DMS 273 (cell line): ENCODE measurements at regions not wholly inside any gene's neighbourhood (a gene's known extent, or its start where the extent isn't known, plus 50 kb on each side); places are given as distances from the start of the nearest gene placed in this dataset.

Experiments used
- DNase-seq: peaks from one replicate; lab custom pipeline; 2025; ENCODE audit not compliant: unreplicated experiment; lab: John Stamatoyannopoulos, UW

- DNase-seq: no peak
Measured at GRCh38 chr9:129402931-129403778, 217.7 kb downstream of the C9orf50 start.

GRCh38 chr9:129402371-129402739, 218.5 kb downstream of the C9orf50 start:
- DNase-seq: no peak

- DNase-seq: no peak
Measured at GRCh38 chr9:129401623-129402370, 219.1 kb downstream of the C9orf50 start.

DNA sequence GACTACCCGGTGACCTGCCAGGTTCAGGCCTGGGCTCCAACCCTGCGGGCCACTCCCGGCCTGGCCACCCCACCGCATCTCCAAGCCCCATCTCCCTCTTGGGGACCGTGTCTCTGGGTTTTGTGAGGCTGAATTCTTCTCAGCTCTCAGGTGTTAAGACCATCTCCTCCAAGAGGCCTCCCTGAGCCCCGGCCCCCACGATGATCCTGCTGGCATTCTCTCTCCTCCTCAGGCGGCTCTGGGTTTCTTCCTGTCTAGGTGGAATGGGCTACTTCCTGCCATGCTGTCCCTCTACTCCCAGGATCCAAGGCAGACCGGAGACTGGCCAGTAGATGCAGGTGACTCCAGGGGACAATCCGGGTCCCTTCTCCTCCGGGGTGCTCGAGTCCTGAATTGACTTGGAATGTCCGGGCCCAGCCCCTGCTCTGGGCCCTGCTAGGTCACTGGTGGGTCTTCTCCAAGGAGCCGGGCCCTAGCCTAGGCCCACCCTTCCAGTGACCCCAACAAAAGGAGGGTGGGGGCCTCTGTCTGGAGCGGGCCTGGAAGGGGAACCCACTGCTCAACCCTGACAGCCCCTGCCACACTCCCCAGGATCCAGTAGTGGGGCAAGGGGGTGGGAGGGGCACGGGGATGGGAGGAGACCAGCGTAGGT, 219.8 kb downstream of the C9orf50 start:
- no peak for DNase-seq

DNA sequence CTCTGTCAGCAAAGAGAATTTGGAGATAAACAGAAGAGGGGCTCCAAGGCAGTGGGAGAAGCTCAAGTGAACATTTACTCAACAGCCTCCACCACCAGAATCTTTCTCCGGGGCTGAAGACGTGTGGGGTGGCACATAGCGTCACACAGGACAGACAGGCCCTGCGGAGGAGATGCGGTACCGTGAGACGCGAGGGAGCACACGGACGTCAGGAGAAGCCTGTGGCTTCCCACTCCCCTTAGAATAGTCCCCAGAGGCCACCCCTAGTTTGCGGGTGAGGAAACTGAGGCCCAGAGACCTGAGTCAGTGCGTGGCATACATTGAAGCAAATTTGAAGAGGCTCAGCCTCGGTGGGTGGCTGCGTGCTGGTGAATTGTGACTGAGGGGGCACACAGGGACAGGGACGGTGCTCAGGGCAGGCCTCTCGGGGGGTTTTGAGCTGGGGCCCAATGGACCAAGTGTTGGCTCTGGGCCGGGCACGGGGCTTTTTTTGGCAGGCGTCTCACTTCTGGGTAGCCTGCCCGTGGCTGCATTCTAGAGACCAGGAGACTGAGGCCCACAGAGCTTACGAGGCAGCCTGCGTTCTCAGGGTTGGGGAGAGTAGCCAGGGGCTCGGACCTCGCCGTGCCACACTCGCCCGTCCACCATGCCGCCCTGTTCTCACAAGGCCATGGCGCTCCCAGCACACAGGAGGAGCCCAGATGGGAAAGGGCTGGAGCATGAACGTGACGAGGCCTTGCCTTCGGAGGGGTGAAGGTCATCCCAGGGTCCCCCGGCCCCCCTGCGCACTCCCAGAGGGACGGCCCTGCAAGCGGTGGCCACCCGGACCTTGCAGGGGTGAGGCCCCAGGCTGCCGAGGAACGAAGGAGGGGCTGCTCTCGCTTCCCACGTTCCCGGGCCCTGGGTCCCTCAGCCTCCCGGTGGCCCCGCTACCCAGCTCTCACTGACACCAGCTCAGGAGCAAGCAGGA, 220.6 kb downstream of the C9orf50 start:
- DNase-seq: no peak

DNA sequence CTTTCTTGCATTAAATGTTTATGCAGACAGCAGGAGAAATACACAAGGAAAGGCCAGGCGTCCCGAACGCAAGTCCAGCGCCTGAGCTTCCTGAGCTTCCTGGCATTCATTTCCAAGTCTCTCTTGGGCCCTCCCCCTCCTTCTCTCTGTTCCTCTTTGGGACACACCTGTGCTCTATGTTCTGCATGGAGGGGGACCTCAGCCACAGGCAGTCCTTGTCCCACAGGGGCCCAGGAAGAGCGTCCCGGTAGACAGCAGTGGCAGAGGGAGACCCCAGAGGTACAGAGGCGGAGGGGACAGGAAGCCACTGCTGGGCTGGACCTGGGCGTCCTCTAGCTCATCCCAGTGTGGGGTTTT, 221.3 kb downstream of the C9orf50 start:
- DNase-seq: no peak

DNA sequence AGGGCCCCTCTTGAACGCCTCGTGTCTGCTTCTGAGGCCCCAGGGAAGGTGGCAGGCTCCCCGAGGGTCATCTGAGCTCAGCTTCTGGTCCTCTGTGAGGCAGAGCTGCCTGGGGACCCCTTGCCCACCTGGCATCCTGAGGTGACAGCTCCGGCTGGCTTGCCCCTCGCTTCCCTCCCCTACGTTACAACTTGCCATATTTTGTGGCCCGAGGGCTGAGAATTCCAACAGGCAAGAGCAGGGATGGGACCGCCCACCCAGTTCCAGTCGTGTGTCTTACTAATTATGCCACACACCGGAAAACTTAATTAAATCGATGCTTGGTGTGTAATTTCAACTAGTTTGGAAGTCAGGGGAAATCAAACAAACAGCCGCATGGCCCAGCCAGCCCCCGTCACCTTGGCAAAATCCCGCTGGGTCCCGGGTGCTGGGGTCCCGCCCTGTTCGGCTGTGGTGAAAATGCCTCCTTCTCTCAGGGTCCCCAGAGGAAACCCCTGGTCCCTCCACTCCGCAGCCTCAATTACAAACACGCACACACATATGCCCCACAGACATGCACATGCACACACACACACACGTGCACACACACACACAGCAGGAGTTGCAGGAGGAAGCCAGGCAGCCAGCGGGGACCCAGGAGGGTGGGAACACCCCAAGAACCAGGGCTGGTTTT, 221.0 kb upstream of the IER5L start:
- DNase-seq: no peak

GRCh38 chr9:129398101-129398960, 220.3 kb upstream of the IER5L start:
- DNase-seq: no peak

- no peak for DNase-seq
Measured at GRCh38 chr9:129397335-129397734, 219.3 kb upstream of the IER5L start.

- no peak for DNase-seq
Measured at GRCh38 chr9:129396365-129396708, 218.3 kb upstream of the IER5L start.

DNA sequence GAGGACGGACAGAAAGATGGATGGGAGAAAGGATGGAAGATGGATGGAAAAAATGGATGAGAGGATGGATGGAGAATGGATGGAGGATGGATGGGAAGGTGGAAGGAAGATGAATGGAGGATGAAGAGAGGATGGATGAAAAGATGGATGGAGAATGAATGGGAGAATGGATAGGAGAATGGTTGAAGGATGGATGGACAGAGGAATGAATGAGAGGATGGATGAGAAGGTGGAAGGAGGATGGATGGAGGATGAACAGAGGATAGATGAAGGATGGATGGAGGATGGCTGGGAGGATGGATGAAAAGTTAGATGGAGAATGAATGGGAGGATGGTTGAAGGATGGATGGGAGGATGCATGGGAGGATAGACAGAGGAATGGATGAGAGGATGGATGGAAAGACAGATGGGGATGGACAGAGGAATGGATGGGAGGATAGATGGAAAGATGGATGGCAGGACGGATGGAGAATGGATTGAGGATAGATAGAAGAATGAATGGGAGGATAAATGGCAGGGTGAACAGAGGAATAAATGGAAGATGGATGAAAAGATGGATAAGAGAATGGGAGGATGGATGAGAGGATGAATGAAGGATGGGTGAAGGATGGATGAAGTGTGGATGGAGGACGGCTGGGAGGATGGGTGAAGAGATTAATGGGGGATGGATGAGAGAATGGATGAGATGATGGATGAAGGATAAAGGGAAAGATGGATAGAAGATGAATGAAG, 217.7 kb upstream of the IER5L start:
- DNase-seq: no peak

- DNase-seq: no peak
Measured at GRCh38 chr9:129394886-129395279, 216.8 kb upstream of the IER5L start.

DNA sequence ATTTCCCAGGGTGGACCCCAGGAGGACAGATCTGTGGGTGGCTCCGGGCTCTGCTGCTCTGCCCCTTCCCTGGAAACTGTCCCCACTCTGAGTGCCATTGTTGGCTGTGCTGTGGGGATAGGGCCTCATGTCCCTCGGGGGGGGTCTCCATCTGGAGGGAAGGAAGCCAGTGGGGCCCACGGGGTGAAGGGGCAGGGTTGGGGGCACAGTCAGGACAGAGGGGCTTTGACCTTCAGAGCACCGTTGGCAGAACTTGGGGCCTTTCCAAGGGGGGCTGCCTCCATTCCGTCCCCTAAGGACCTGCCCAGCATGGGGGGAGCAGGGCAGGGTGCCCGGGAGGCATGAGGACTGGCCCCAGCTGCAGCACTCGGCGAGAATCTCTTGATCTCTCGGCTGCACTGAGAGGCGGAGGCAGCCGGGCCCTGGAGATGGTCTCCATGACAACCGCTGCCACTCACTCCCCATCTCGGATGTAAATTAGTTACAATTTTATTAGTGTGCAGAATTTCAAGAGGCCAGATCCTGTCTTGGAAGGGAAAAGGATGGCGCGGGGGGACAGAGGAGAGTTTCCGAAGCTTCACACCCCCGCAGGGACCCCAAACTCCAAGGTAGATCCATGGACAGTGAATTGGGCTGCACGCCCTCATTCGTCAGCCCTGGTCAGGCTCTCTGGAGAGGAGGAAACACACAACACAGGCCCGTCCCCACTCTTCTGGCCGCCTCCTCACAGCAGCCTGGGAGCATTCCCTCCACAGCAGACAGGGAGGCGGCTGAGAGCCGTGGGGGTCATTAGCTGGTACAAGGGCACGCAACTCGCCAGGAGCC, 216.2 kb upstream of the IER5L start:
- DNase-seq: peak; percentile 77

GRCh38 chr9:129393064-129393463, 215.0 kb upstream of the IER5L start:
- DNase-seq: no peak

DNA sequence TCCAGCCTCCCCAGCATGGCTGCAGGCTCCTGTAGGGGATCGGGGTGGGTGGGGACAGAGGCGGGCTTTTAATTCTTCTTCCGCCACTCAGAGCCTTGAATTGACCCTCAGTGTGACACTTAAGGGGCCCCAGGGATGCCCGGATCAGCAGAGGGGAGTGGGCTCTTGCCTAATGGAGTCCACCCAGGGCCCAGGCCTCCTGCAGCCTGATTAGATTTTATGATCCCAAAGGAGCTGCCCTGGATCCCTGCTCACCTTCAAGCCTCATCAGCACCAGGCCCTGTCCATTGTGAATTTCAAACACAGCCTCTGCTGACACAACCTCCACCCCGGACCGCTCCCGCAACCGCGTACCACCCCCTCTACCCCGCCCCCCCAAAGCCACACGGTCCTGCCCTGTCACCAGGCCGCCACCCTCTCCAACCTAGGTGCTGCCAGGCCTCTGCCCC, 214.1 kb upstream of the IER5L start:
- DNase-seq: no peak

GRCh38 chr9:129391221-129391661, 213.2 kb upstream of the IER5L start:
- DNase-seq: no peak

DNA sequence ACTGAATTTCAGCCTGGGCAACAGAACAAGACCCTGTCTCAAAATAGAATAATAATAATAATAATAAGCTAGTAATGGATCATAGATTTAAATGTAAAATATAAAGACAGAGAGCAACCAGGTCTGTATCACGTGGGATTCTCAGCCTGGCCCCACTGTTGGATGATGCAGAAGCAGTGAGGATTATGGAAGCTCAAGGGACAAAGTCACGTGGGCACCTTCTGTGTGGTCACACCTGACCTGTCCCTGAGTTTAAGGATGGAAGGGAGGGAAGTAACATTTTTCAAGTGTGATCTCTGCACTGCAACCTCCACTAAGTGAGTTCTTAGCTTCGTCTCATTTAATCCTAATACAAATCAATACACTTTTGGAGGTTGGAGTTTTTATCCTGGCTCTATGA, 212.5 kb upstream of the IER5L start:
- DNase-seq: no peak

DNA sequence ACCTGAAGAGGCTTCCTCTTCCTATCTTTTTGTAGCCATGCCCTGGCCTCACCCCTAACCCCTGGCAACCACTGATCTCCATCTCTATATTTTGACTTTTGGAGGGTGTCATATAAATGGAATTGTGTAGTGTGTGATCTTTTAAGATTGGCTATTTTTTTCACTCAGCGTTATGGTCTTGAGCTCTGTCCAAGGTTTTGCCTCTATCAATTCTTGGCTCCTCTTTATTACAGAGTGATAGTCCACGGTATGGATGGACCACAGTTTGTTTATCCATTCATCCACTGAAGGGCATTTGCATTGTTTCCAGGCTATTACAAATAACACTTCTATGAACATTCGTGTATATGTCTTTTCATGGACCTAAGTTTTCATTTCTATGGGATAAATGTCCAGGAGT, 209.8 kb upstream of the IER5L start:
- no peak for DNase-seq
